Left lung (tissue), 4 donors: ENCODE measurements at regions not wholly inside any gene's neighbourhood (a gene's known extent, or its start where the extent isn't known, plus 50 kb on each side); places are given as distances from the start of the nearest gene placed in this dataset.

Source experiments
- ATAC-seq: fragments of 200-7000 bp; cut with Tn5 transposase; one replicate; pipeline ENCODE4 v1.9.1; 2020; ENCODE audit warnings: moderate library complexity
- DNase-seq, 4 donors: peaks; one replicate each; pipeline ENCODE4 v3.0.0-alpha.2; 2013 to 2020
- H3K27ac ChIP-seq, 2 donors: fragments of 200-600 bp; sonication (generic) in 1 of 2; one replicate each; pipeline versions ENCODE4 v1.5.0 to v1.8.0; 2020 to 2021
- H3K27me3 ChIP-seq, 2 donors: fragments of 200-600 bp; sonication (generic) in 1 of 2; one replicate each; pipeline versions ENCODE4 v1.5.0 to v1.8.0; 2020 to 2021
- H3K36me3 ChIP-seq, 2 donors: fragments of 200-600 bp; sonication (generic) in 1 of 2; one replicate each; pipeline versions ENCODE4 v1.5.0 to v1.8.0; 2020 to 2021
- H3K4me1 ChIP-seq, 2 donors: fragments of 200-600 bp; one replicate each; pipeline ENCODE4 v1.8.0; 2021
- H3K4me3 ChIP-seq, 2 donors: fragments of 200-600 bp; sonication (generic) in 1 of 2; one replicate each; pipeline versions ENCODE4 v1.5.0 to v1.8.0; 2020 to 2021; ENCODE audit warnings: mild to moderate bottlenecking in 1 of 2
- H3K9me3 ChIP-seq, 2 donors: fragments of 200-600 bp; sonication (generic) in 1 of 2; one replicate each; pipeline versions ENCODE4 v1.5.0 to v1.8.0; 2020 to 2021
- intact Hi-C, 2 donors: fragments of 100-400 bp; cut with DNase I; formaldehyde crosslinking; loops; one replicate each; pipeline versions ENCODE4 v1.11.2 to v1.14.2; 2022
- TF ChIP-seq, protein P1 (sequence below), 2 donors: fragments of 200-600 bp; sonication (generic) in 1 of 2; IDR thresholded peaks; one replicate each; pipeline versions ENCODE4 v1.5.0 to v1.8.0; 2021; ENCODE audit warnings: antibody characterized with exemption in 2 of 2
- donor health status: DM: no; HTN: yes; CAD: no.
- donor health status: DM: no; HTN: no; CAD: no.

DNA sequence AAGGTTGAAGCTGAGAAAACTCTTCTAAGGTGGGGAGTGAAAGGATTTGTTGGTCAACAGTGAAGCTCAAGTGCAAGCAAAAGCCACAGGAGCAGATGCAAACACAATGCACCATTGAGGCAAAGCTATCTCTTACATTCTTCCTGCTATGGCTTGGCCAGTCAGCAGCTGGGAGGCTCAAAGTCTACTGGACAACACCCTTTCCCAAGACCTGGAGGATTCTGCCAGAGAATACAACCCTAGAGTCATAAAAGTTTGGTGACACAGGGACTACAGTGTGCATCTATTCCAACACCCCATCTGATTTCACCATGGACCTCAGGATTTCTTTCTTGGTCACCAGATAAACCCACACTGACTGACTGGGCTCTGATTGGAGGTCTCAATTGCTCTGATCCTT is 342.0 kb downstream of the HRH4 start:
- no peaks in the 10 kb centered on the region for H3K36me3 ChIP-seq
- H3K27me3 ChIP-seq, result no peaks in the 10 kb centered on the region
- no peaks in the 10 kb centered on the region for H3K4me1 ChIP-seq
- TF ChIP-seq, protein P1, sequence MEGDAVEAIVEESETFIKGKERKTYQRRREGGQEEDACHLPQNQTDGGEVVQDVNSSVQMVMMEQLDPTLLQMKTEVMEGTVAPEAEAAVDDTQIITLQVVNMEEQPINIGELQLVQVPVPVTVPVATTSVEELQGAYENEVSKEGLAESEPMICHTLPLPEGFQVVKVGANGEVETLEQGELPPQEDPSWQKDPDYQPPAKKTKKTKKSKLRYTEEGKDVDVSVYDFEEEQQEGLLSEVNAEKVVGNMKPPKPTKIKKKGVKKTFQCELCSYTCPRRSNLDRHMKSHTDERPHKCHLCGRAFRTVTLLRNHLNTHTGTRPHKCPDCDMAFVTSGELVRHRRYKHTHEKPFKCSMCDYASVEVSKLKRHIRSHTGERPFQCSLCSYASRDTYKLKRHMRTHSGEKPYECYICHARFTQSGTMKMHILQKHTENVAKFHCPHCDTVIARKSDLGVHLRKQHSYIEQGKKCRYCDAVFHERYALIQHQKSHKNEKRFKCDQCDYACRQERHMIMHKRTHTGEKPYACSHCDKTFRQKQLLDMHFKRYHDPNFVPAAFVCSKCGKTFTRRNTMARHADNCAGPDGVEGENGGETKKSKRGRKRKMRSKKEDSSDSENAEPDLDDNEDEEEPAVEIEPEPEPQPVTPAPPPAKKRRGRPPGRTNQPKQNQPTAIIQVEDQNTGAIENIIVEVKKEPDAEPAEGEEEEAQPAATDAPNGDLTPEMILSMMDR (IDR thresholded peaks at IDR 0.05), result no peak
- DNase-seq (no peak), ATAC-seq (no peak)
- no peaks in the 10 kb centered on the region for H3K9me3 ChIP-seq
- intact Hi-C loops, result no loop called here
- no peak overlapping the region for H3K4me3 ChIP-seq
- H3K27ac ChIP-seq, result no peak overlapping the region

DNA sequence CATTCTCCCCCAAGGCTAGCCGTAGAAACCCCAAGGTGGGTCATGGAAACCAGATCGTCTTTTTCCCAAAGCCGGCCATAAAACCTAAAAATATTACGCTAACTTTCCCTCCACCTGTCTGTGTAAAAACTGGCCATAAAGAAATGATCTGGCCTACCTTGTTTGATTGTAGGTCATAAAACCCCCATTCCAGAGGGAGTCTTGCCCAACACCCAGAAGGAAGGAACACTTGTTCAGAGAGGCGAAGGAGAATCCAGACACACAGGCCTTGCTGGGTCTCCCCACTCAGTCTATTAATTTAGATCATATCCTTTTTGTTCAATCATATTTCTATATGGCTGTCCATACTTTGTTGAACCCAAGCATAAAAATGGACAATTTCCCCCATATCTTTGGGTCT is 344.7 kb downstream of the HRH4 start:
- intact Hi-C loops, result no loop called here
- H3K27ac ChIP-seq, result no peak overlapping the region
- H3K9me3 ChIP-seq, result peaks cover 0 to 2% of the 10 kb centered on the region in 2 donors
- no peak overlapping the region for H3K4me3 ChIP-seq
- no peaks in the 10 kb centered on the region for H3K27me3 ChIP-seq
- no peaks in the 10 kb centered on the region for H3K36me3 ChIP-seq
- ATAC-seq (no peak), DNase-seq (no peak)
- H3K4me1 ChIP-seq, result no peaks in the 10 kb centered on the region
- TF ChIP-seq, protein P1 (IDR thresholded peaks at IDR 0.05), result no peak

DNA sequence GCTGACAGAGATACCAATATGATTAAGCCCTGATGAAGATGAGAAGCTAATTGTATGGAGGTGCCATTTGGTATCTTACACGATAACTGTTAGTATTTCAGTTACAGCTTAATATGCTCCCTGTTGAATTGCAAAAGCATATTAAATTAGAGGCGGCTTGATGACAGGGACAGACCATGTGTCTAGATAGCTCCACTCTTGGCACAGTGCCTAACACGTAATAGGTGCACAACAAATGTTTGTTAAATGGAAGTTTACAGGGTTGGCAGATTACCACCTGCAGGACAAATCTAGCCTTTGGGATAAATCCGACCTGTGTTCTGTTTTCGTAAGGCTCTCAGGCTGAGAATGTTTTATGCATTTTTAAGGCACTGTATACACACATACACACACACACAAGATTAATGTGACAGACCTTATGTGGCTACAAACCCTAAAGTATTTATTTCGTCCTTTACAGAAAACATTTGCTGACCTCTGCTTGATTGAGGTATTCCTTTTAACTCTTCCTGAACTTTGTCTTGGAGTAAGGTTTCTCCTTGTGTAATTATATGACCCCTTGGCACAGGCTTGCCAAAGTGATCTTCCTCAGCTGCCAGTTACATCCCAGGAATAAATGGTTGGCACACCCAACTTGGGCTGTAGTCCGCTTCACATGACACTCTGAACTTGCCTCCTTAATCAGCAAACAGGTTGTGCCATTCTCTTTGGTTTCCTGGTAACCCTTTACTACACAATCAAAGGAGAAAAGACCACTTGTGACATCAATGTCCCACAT is 348.9 kb downstream of the HRH4 start:
- Histone ChIP-seq H3K4me3 (no peak overlapping the region), H3K27me3 (no peaks in the 10 kb centered on the region), H3K36me3 (no peaks in the 10 kb centered on the region), H3K9me3 (peaks cover 0 to 2% of the 10 kb centered on the region in 2 donors), H3K4me1 (no peaks in the 10 kb centered on the region), H3K27ac (no peak overlapping the region)
- ATAC-seq (no peak), DNase-seq (no peak)
- TF ChIP-seq, protein P1 (IDR thresholded peaks at IDR 0.05), result no peak
- intact Hi-C loops, result no loop called here

DNA sequence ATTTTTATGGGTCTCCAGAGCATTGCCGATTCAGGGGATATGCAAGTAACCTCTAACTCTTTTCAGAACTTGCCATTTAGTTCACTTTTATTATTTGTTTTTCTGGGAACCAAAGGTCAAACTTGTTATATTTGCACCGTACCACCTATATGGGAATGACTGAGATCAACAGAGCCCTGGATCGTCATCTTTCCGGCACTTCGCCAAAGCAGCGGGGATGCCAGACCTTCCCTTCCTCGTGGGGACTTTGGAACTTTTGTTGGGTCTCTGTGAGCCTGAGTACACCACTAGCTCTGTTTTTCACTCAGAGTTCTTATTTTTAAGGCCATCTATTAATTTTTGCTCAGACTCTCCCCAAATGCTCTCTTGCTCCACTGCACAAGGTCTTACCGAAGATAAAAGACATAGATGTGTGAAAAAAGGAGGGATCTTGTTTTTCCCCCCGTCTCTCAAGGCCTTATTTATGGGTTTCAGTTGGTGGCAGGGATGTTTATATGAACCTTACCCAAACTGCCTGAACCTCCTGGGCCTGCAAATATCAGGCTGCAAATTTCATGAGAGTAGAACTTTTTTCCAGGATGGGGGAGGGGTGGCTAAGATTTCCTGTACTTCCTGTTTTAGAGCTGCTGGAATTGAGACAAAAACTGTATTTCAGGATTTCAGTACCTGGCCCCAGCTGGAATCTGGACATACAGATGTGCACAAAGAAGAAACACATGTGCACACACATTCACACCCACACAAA is 350.3 kb downstream of the HRH4 start:
- Histone ChIP-seq H3K4me3 (no peak overlapping the region), H3K9me3 (peaks cover 0 to 2% of the 10 kb centered on the region in 2 donors), H3K36me3 (no peaks in the 10 kb centered on the region), H3K27ac (no peak overlapping the region), H3K4me1 (no peaks in the 10 kb centered on the region), H3K27me3 (no peaks in the 10 kb centered on the region)
- TF ChIP-seq, protein P1 (IDR thresholded peaks at IDR 0.05), result no peak
- intact Hi-C loops, result no loop called here
- DNase-seq (no peak), ATAC-seq (no peak)

DNA sequence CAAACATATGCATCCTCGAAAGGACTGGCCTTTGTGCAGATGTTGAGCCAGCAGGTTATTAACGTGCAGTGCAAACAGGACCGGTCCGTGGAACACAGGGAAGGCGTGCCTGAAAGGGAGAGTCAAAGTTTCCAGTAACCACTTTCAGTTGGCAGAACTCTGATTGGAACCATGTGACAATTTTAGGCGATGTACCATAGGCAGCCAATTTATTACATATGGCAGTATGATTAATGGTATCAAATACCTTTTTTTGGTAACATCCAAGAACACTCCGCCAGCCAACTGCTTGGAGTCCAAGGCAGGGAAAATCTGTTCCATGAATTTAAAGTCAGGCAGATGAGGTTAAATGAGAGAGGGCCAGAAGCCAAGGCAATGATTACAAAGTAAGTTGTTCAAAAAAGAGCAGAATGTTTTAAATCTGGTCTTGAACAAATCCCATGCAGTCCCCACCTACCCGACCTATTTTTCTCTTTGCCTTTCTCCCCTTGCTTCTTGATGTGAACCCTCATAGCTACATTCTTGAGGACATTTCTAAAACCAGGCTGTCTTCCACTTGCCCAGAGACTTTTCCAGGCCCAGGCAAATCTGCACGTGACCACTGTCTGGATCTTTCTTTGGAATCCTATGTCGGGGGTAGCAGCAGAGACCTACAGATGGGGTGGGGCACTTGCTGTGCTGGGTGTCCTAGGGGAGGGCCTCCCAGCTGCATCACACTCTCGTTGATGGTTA is 351.7 kb downstream of the HRH4 start:
- no peak for ATAC-seq
- H3K27ac ChIP-seq, result no peak overlapping the region
- peaks cover 0 to 6% of the 10 kb centered on the region in 2 donors for H3K27me3 ChIP-seq
- no peak for DNase-seq
- H3K4me1 ChIP-seq, result no peaks in the 10 kb centered on the region
- H3K36me3 ChIP-seq, result no peaks in the 10 kb centered on the region
- H3K4me3 ChIP-seq, result no peak overlapping the region
- intact Hi-C loops, result no loop called here
- TF ChIP-seq, protein P1 (IDR thresholded peaks at IDR 0.05), result no peak
- H3K9me3 ChIP-seq, result peaks cover 0 to 2% of the 10 kb centered on the region in 2 donors
